GM21529 (cell line): ENCODE measurements at regions not wholly inside any gene's neighbourhood (a gene's known extent, or its start where the extent isn't known, plus 50 kb on each side); places are given as distances from the start of the nearest gene placed in this dataset.
A peak's percentile ranks its signal among the peaks of the same experiment; 100 is the strongest.

ENCODE experiments used
- ATAC-seq: cut with Tn5 transposase; IDR thresholded peaks from one replicate; pipeline ENCODE4 v1.9.1; 2021; ENCODE audit not compliant: unreplicated experiment

DNA sequence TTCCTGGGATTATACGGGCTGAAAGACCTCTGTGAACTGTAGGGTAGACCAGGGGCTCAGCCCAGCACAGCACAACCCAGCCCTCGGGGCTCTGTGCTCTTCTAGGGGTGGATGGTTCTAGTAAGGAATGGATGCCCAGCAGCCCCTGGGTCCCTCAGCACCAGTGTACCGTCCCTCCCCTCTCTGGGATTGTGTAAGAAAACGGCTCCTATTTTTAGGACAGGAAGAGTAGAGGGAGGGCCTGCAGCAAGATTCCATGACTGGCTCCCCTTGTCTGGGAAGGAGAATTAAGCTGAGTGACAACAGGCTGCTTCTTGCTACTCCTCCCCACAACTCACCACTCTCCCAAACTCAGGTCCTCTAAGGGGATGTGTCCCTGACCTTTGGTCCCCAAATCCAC lies 270.8 kb upstream of the TOPAZ1 start:
- no peak for ATAC-seq

DNA sequence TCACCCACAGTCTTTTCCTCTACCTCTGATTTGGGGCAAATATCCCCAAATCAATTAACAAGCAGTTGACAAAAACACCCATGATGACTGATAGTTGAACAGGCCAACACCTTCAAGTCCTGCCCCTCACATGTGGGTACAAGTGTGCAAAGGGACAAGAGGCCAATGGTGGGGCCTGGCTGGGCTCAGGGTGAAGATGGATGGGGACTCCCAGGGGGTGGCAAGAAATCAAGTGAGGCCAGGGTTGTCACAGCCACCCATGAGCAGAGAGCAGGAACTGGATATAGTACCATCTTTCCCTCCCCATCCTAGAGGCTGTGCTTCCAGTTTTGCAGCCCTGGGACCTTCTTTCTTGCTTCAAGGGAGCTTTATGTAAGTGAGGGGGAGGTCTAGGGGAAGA lies 270.2 kb upstream of the TOPAZ1 start:
- no peak for ATAC-seq

GRCh38 chr3:43978708-43979107 lies 263.0 kb upstream of the TOPAZ1 start:
- no peak for ATAC-seq

DNA sequence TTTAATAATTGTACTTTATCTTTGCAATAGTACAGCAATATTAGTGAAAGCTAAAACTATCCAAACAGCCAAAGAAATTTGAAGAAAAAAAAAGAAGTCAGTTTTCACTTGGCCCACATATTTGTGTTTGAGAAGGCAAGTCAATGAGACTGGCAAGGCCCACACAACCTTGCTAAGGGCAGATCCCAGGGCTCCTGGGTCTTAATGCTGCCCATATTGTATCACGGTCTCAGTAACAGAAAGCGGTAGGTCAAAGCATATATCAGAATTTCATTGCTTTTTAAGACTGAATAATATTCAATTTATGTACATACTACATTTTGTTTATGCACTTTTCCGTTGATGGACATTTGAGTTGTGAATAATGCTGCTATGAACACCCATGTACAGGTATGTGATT lies 262.0 kb upstream of the TOPAZ1 start:
- no peak for ATAC-seq

GRCh38 chr3:43994657-43995546 lies 246.8 kb upstream of the TOPAZ1 start:
- no peak for ATAC-seq

- ATAC-seq, result no peak
These were observed 245.9 kb upstream of the TOPAZ1 start for GRCh38 chr3:43995547-43996378.

- no peak for ATAC-seq
These were observed 245.0 kb upstream of the TOPAZ1 start for GRCh38 chr3:43996379-43997301.

DNA sequence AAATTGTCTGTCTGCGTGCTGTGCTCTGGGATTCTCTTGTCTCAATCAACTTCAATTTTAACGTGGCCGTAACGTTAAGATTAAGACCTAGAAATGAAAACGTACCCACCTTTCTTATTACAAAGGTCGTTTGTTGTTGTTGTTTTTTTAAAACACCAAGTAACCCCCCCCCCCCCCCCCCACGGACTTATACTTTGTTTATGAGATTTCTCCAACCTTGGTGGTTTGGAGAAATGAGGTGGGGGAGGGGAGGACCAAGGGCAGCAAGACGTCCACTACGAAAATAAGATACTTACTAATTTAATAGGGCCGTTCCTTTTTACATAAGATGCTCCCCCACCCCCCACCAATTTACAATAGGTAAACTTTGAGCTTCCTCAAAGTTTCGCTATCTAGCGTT lies 244.4 kb upstream of the TOPAZ1 start:
- ATAC-seq, result no peak

- ATAC-seq, result no peak
These were observed 243.8 kb upstream of the TOPAZ1 start for GRCh38 chr3:43997788-43998369.

GRCh38 chr3:43998370-43998835 lies 243.3 kb upstream of the TOPAZ1 start:
- peak; percentile 1 for ATAC-seq

DNA sequence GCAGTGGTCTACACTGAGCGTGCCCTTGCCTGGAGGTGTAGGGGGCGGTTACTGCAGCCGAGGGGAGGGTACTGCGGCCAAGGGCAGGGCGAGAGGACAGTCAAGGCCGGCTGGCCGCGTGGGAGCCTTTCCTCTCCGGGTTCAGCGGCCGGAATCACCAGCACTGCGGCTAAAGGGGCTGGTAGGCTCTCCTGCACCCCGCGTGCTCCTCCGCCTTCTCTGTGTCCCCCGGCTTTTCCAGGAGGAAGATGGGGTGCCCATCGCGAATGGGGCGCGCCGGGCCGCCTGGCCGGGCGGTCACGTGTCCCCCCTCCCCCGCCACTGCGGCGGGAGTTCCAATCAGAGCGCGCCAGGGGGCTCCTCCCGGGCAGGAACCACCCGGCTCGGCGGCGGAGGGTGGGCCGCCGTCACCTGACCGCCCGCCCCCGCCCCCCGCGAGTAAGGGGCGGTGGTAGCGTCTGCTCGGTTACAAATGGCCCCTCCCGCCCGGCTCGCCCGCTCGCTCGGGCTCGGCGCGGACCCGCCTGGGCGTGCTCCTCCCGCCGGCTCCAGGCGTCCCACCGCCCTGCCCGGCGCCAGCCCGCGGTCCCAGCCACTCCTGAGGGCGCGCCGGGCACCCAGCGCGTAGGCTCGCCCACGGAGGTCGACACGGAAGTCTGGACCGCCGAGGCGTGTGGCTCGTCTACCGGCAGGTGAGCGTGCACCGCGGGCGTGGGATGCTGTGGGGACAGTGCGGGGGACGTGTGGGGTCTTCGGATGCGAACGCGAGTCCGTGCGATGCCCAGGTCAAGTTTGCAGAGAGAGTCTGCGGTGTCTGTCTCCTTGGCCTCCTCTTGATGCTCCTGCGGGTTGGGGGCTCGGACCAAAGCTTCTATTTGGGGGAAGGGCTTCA lies 242.6 kb upstream of the TOPAZ1 start:
- peak; percentile 42 for ATAC-seq

DNA sequence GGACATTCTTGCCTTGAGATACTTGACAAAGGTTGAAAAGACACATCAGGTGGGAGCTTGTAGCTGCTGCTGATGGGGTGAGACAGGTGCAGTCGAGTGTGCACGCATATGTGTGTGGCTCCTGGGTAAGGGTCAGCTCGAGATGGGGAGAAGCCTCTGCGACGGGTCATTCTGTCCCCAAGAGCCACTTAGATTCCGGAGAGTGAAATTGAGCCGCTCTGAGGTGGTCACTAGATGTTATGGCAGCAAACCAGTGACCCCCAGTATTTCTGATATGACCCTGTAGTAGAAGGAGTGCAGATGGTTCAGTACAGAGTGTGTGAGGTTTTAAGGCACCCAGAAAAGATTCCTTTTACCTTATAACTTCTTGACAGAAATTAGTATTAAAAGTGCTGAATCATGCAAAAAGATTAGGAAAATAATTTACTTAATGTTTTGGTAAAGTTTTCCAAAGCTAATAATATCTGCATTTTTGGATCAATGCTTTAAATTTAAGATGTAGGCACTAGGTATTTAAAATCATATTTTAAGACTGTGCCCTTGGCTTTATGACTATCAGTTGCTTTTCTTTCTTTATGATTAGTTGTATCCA lies 241.9 kb upstream of the TOPAZ1 start:
- no peak for ATAC-seq

GRCh38 chr3:44000586-44000985 lies 241.1 kb upstream of the TOPAZ1 start:
- peak; percentile 28 for ATAC-seq

DNA sequence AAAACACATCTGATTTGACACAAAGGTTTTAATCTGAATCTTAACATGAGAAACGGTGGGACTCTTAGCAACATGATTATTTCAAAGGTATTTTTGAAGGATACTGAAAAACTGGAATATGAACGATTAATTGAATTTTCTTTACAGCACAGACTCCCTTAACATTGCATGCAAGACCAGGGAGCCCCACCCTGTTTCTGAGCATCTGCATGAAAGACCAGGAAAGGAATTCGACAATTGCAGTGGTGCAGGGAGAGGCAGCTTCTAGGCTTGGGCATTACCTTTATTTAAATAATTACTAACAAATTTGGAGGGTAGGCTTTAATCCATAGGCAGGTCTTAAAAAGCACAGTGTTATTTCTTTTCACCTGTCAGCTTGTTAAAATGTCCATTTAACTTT lies 240.6 kb upstream of the TOPAZ1 start:
- no peak for ATAC-seq

- ATAC-seq, result no peak
These were observed 237.9 kb upstream of the TOPAZ1 start for GRCh38 chr3:44003801-44004200.

DNA sequence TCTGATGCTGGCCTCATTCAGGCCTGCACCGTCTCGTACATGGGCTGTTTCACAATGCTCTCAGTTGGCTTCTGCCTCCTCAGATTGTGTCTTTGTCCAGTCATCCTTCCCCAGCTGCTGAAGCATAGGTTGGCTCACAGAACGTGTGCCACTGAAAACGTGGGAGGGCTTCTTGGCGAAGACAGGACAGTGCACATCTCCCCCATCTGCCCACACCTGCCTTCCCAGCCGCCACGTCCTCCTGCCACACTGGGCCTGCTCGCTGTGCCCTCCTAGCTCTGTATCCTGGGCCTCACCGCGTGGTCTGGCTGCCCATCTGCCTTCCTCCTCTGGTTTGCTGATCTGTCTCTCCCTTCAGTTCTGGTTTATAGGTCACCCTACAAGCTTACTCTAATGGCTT lies 230.0 kb upstream of the TOPAZ1 start:
- no peak for ATAC-seq

DNA sequence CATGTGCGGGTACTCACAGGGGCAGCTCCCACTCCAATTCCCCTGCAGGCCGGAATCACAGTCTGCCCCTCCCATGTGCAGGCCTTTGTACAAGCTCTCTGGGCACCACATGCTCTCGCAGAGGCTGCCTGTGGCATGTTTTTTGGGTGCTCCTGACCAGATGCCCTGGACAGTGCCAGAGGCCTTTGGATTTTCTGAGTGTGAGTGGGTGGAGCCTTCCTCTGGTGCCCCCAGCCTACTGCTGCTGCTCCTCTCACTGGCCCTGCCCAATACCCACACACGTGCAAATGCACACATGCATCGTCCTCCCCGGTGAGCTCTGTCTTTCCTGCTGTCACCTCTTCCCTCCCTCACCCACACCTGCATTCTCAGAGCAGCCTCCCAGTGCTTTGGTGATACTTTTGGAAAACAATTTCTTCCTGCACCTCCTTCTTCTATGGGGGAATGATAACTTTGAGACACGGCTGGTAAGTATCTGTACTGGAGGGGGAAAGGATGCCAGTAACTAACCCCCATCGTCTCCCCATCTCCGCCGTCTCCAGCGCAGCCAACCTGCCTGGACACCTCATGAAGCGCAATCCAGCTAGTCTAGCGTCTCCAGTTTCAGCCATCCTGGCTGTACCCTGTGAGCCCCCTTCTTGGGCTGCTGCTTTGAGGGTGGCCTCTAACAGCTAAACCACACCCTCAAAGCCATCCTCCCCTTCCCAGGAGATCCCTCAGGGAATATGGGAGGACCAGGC lies 229.4 kb upstream of the TOPAZ1 start:
- no peak for ATAC-seq

- ATAC-seq, result no peak
These were observed 227.7 kb upstream of the TOPAZ1 start for GRCh38 chr3:44013967-44014366.
